NB4 (cell line): ENCODE measurements at regions not wholly inside any gene's neighbourhood (a gene's known extent, or its start where the extent isn't known, plus 50 kb on each side); places are given as distances from the start of the nearest gene placed in this dataset.

Source experiments
- MYC ChIP-seq: IDR thresholded peaks from 2 replicates; pipeline ENCODE4 v1.6.1; 2011; ENCODE audit warnings: low read depth, low read length
- POLR2A ChIP-seq: IDR thresholded peaks from 2 replicates; pipeline ENCODE4 v1.6.1; 2011; ENCODE audit warnings: mild to moderate bottlenecking; ENCODE audit not compliant: insufficient read length; ENCODE audit errors: extremely low read depth
- TF ChIP-seq, protein P1 (sequence below): IDR thresholded peaks from one replicate; pipeline ENCODE4 v1.5.1; 2012; ENCODE audit warnings: low read depth, low read length
- TF ChIP-seq, protein P2 (sequence below): IDR thresholded peaks from 2 replicates; pipeline ENCODE4 v1.6.1; 2011; ENCODE audit warnings: low read depth, low read length

DNA sequence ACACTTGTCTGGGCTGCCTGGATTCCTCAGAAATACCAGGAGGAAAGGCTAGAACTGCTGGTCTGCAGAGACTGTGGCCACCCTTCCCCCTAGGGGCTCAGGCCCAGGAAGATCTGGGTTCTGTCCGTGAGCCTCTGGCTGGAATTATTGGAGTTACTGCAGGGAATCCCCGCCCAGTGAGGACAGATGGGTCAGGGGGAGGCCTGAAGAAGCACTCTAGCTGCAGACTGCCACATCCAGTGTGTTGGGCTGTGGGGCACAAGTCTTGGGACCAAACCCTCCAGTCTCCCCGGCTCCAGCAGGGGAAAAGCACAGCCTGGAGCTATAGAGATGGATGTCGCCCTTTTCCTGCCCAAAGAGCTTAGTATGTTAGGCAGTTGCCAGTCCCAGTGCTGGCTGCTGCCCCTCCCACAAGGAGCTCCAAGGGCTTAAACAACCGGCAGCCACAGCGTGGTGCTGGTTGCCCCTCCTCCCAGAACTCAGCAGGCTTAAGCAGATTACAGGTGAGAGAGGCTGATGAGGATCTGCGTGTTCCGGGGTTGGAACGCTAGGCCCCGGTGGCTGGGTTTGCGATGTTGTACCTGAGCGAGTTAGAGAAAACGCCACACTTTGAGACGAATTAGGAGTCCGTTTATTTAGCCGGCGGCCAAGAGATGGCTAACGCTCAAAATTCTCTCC is 255.5 kb upstream of the LRRC7 start:
- TF ChIP-seq, protein P1, sequence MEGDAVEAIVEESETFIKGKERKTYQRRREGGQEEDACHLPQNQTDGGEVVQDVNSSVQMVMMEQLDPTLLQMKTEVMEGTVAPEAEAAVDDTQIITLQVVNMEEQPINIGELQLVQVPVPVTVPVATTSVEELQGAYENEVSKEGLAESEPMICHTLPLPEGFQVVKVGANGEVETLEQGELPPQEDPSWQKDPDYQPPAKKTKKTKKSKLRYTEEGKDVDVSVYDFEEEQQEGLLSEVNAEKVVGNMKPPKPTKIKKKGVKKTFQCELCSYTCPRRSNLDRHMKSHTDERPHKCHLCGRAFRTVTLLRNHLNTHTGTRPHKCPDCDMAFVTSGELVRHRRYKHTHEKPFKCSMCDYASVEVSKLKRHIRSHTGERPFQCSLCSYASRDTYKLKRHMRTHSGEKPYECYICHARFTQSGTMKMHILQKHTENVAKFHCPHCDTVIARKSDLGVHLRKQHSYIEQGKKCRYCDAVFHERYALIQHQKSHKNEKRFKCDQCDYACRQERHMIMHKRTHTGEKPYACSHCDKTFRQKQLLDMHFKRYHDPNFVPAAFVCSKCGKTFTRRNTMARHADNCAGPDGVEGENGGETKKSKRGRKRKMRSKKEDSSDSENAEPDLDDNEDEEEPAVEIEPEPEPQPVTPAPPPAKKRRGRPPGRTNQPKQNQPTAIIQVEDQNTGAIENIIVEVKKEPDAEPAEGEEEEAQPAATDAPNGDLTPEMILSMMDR: no peak
- TF ChIP-seq, protein P2, sequence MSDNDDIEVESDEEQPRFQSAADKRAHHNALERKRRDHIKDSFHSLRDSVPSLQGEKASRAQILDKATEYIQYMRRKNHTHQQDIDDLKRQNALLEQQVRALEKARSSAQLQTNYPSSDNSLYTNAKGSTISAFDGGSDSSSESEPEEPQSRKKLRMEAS: no peak
- TF ChIP-seq POLR2A (no peak), MYC (no peak)
